ENCODE measurements at regions not wholly inside any gene's neighbourhood (a gene's known extent, or its start where the extent isn't known, plus 50 kb on each side); places are given as distances from the start of the nearest gene placed in this dataset.

DNA sequence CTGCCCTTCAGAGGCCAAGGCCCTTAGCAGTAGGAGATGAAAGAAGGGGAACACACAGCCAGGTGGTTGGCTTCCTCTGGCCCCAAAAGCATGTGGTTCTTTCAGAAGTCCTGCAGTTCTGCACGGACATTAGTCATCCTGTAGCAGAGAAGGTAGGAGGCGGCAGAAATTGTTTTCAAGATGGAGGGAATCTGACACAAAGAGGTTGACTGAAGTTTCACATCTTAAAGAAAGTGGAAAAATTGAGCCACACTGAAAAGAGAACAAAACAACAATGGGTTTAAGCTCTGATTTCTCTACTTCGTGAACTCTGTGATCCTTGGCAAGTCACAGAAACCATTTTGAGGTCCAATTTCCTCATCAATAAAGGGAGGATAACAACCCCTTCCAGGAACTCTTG is 125.3 kb upstream of the DNAH14 start:
- no peaks in the 10 kb centered on the region for H3K9me3 ChIP-seq (ENCODE audit: control insufficient read depth, insufficient read depth, low read depth, low read length)
- no peak overlapping the region for H2AFZ ChIP-seq (ENCODE audit: low read length)
- H3K27me3 ChIP-seq (ENCODE audit: control insufficient read depth, insufficient read depth, low read length) = no peaks in the 10 kb centered on the region
- no peaks in the 10 kb centered on the region for H3K36me3 ChIP-seq (ENCODE audit: control insufficient read depth, insufficient read depth, low read length)
- H3K4me3 ChIP-seq (replicated peaks in 1 of 4; ENCODE audit: control extremely low read depth in 1 of 4, insufficient read depth in 1 of 4, low read depth in 3 of 4, low read length in 4 of 4) = no peak overlapping the region
- TF ChIP-seq EZH2 (IDR thresholded peaks at IDR 0.05; ENCODE audit: low read length, missing control alignments) = no peak
- TF ChIP-seq, protein P1, sequence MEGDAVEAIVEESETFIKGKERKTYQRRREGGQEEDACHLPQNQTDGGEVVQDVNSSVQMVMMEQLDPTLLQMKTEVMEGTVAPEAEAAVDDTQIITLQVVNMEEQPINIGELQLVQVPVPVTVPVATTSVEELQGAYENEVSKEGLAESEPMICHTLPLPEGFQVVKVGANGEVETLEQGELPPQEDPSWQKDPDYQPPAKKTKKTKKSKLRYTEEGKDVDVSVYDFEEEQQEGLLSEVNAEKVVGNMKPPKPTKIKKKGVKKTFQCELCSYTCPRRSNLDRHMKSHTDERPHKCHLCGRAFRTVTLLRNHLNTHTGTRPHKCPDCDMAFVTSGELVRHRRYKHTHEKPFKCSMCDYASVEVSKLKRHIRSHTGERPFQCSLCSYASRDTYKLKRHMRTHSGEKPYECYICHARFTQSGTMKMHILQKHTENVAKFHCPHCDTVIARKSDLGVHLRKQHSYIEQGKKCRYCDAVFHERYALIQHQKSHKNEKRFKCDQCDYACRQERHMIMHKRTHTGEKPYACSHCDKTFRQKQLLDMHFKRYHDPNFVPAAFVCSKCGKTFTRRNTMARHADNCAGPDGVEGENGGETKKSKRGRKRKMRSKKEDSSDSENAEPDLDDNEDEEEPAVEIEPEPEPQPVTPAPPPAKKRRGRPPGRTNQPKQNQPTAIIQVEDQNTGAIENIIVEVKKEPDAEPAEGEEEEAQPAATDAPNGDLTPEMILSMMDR (conservative IDR thresholded peaks at IDR 0.05 in 1 of 2, IDR thresholded peaks at IDR 0.05 in 1 of 2; ENCODE audit: low read depth in 1 of 2, low read length in 2 of 2) = no peak
- no peak for DNase-seq (ENCODE audit: low read depth in 2 of 2)
- no peaks in the 10 kb centered on the region for H3K4me1 ChIP-seq (ENCODE audit: control insufficient read depth, extremely low read depth, insufficient read depth, low read length)
- no peak overlapping the region for H3K27ac ChIP-seq (ENCODE audit: insufficient read depth, low read length)
- H3K9ac ChIP-seq (ENCODE audit: insufficient read depth, low read length) = no peak overlapping the region
- no peaks in the 10 kb centered on the region for H3K79me2 ChIP-seq (ENCODE audit: control insufficient read depth, insufficient read depth, low read length)
- H4K20me1 ChIP-seq (ENCODE audit: control insufficient read depth, extremely low read depth, insufficient read depth, low read length) = no peaks in the 10 kb centered on the region
- H3K4me2 ChIP-seq (ENCODE audit: extremely low read depth, insufficient read depth, low read length) = no peak overlapping the region

DNA sequence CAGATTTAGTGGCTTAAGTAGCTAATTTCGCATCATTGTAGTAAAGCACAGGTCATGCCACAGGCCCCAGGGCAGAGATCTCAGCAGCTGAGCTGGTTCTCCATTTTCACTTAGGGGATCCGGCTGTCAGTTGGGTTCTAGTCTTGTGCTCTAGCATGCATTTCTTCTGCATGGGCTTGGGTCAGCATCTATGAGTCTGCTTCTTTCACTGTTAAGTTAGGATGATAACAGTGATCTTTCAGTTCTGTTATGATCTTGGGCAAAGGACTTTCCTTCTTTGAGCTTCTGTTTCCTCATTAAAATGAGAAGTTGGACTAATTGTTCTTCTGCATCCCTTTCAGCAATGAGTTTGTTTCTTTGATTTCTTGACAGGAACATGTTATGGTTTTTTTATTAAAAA is 123.6 kb upstream of the DNAH14 start:
- Histone ChIP-seq H3K27ac (ENCODE audit: insufficient read depth, low read length) (no peak overlapping the region), H3K4me2 (ENCODE audit: extremely low read depth, insufficient read depth, low read length) (no peak overlapping the region), H3K9me3 (ENCODE audit: control insufficient read depth, insufficient read depth, low read depth, low read length) (no peaks in the 10 kb centered on the region), H3K79me2 (ENCODE audit: control insufficient read depth, insufficient read depth, low read length) (no peaks in the 10 kb centered on the region), H3K9ac (ENCODE audit: insufficient read depth, low read length) (no peak overlapping the region), H4K20me1 (ENCODE audit: control insufficient read depth, extremely low read depth, insufficient read depth, low read length) (no peaks in the 10 kb centered on the region), H3K4me1 (ENCODE audit: control insufficient read depth, extremely low read depth, insufficient read depth, low read length) (no peaks in the 10 kb centered on the region), H3K36me3 (ENCODE audit: control insufficient read depth, insufficient read depth, low read length) (no peaks in the 10 kb centered on the region), H2AFZ (ENCODE audit: low read length) (no peak overlapping the region), H3K4me3 (replicated peaks in 1 of 4; ENCODE audit: control extremely low read depth in 1 of 4, insufficient read depth in 1 of 4, low read depth in 3 of 4, low read length in 4 of 4) (no peak overlapping the region), H3K27me3 (ENCODE audit: control insufficient read depth, insufficient read depth, low read length) (no peaks in the 10 kb centered on the region)
- no peak for DNase-seq (ENCODE audit: low read depth in 2 of 2)
- no peak for TF ChIP-seq EZH2 (IDR thresholded peaks at IDR 0.05; ENCODE audit: low read length, missing control alignments)
- TF ChIP-seq, protein P1 (conservative IDR thresholded peaks at IDR 0.05 in 1 of 2, IDR thresholded peaks at IDR 0.05 in 1 of 2; ENCODE audit: low read depth in 1 of 2, low read length in 2 of 2) = no peak

GRCh38 chr1:224809137-224809536 is 120.3 kb upstream of the DNAH14 start:
- DNase-seq (ENCODE audit: low read depth in 2 of 2) = no peak
- Histone ChIP-seq H3K9ac (ENCODE audit: insufficient read depth, low read length) (no peak overlapping the region), H3K27me3 (ENCODE audit: control insufficient read depth, insufficient read depth, low read length) (no peaks in the 10 kb centered on the region), H3K9me3 (ENCODE audit: control insufficient read depth, insufficient read depth, low read depth, low read length) (no peaks in the 10 kb centered on the region), H3K4me2 (ENCODE audit: extremely low read depth, insufficient read depth, low read length) (no peak overlapping the region), H3K4me1 (ENCODE audit: control insufficient read depth, extremely low read depth, insufficient read depth, low read length) (no peaks in the 10 kb centered on the region), H3K27ac (ENCODE audit: insufficient read depth, low read length) (no peak overlapping the region), H4K20me1 (ENCODE audit: control insufficient read depth, extremely low read depth, insufficient read depth, low read length) (no peaks in the 10 kb centered on the region), H3K4me3 (replicated peaks in 1 of 4; ENCODE audit: control extremely low read depth in 1 of 4, insufficient read depth in 1 of 4, low read depth in 3 of 4, low read length in 4 of 4) (no peak overlapping the region), H3K79me2 (ENCODE audit: control insufficient read depth, insufficient read depth, low read length) (no peaks in the 10 kb centered on the region), H3K36me3 (ENCODE audit: control insufficient read depth, insufficient read depth, low read length) (no peaks in the 10 kb centered on the region), H2AFZ (ENCODE audit: low read length) (no peak overlapping the region)
- no peak for TF ChIP-seq EZH2 (IDR thresholded peaks at IDR 0.05; ENCODE audit: low read length, missing control alignments)
- TF ChIP-seq, protein P1 (conservative IDR thresholded peaks at IDR 0.05 in 1 of 2, IDR thresholded peaks at IDR 0.05 in 1 of 2; ENCODE audit: low read depth in 1 of 2, low read length in 2 of 2) = no peak

All from fibroblast of lung (primary cell).